H9 (cell line): ENCODE measurements at regions not wholly inside any gene's neighbourhood (a gene's known extent, or its start where the extent isn't known, plus 50 kb on each side); places are given as distances from the start of the nearest gene placed in this dataset.

Source experiments
- DNase-seq: peaks from one replicate; pipeline ENCODE4 v3.0.0-alpha.2; 2017
- H2AFZ ChIP-seq: one replicate; pipeline ENCODE4 v1.6.1; 2013; ENCODE audit warnings: mild to moderate bottlenecking, low read length, control low read depth, moderate library complexity
- H2AK5ac ChIP-seq: 2 replicates; pipeline ENCODE4 v1.6.1; 2013; ENCODE audit warnings: low read length, control low read depth, mixed read lengths; ENCODE audit not compliant: insufficient read length
- H2BK120ac ChIP-seq: one replicate; pipeline ENCODE4 v1.6.1; 2013; ENCODE audit warnings: low read depth, mild to moderate bottlenecking, low read length, control low read depth, inconsistent platforms; ENCODE audit not compliant: poor library complexity, severe bottlenecking
- H2BK12ac ChIP-seq: 2 replicates; pipeline ENCODE4 v1.6.1; 2013; ENCODE audit warnings: low read length, control low read depth, mixed read lengths, low read depth; ENCODE audit not compliant: insufficient read length
- H2BK15ac ChIP-seq: 2 replicates; pipeline ENCODE4 v1.6.1; 2013; ENCODE audit warnings: low read depth, low read length, control low read depth
- H2BK20ac ChIP-seq: one replicate; pipeline ENCODE4 v1.6.1; 2013; ENCODE audit warnings: low read depth, mild to moderate bottlenecking, low read length, control low read depth, inconsistent platforms; ENCODE audit not compliant: poor library complexity, severe bottlenecking
- H2BK5ac ChIP-seq: 2 replicates; pipeline ENCODE4 v1.6.1; 2013; ENCODE audit warnings: low read length, control low read depth, mixed read lengths; ENCODE audit not compliant: insufficient read length
- H3K14ac ChIP-seq: 2 replicates; pipeline ENCODE4 v1.6.1; 2013; ENCODE audit warnings: low read length, control low read depth; ENCODE audit not compliant: insufficient read depth
- H3K18ac ChIP-seq: 2 replicates; pipeline ENCODE4 v1.6.1; 2013; ENCODE audit warnings: low read depth, mild to moderate bottlenecking, mixed read lengths, low read length, control low read depth; ENCODE audit not compliant: insufficient read length
- H3K23ac ChIP-seq: 2 replicates; pipeline ENCODE4 v1.6.1; 2013; ENCODE audit warnings: low read length, control low read depth, mixed read lengths, low read depth; ENCODE audit not compliant: insufficient read length
- H3K23me2 ChIP-seq: 2 replicates; pipeline ENCODE4 v1.6.1; 2013; ENCODE audit warnings: low read depth, mild to moderate bottlenecking, mixed read lengths, low read length, control low read depth; ENCODE audit not compliant: insufficient read length, poor library complexity, severe bottlenecking
- H3K27ac ChIP-seq: 2 replicates; pipeline ENCODE4 v1.5.1; 2013; ENCODE audit warnings: low read length, control low read depth, mixed read lengths, low read depth; ENCODE audit not compliant: insufficient read length
- H3K27me3 ChIP-seq: 2 replicates; pipeline ENCODE4 v1.6.1; 2013; ENCODE audit warnings: low read length, control low read depth, inconsistent platforms; ENCODE audit not compliant: insufficient read depth
- H3K4ac ChIP-seq: 2 replicates; pipeline ENCODE4 v1.6.1; 2013; ENCODE audit warnings: low read depth, mild to moderate bottlenecking, control low read depth, inconsistent platforms, low read length, moderate library complexity
- H3K4me1 ChIP-seq: 2 replicates; pipeline ENCODE4 v1.6.1; 2013; ENCODE audit warnings: low read length, control low read depth, inconsistent platforms; ENCODE audit not compliant: insufficient read depth
- H3K4me2 ChIP-seq: 2 replicates; pipeline ENCODE4 v1.6.1; 2013; ENCODE audit warnings: low read length, control low read depth, mixed read lengths; ENCODE audit not compliant: insufficient read length, insufficient read depth
- H3K56ac ChIP-seq: 2 replicates; pipeline ENCODE4 v1.6.1; 2013; ENCODE audit warnings: low read depth, mild to moderate bottlenecking, mixed read lengths, low read length, control low read depth; ENCODE audit not compliant: insufficient read length
- H3K79me1 ChIP-seq: 2 replicates; pipeline ENCODE4 v1.6.1; 2013; ENCODE audit warnings: low read depth, mild to moderate bottlenecking, moderate library complexity, low read length, control low read depth, inconsistent platforms; ENCODE audit not compliant: insufficient read depth, poor library complexity, severe bottlenecking
- H3K79me2 ChIP-seq: 2 replicates; pipeline ENCODE4 v1.6.1; 2013; ENCODE audit warnings: low read length, control low read depth, inconsistent platforms; ENCODE audit not compliant: insufficient read depth
- H3K9ac ChIP-seq: 2 replicates; pipeline ENCODE4 v1.6.1; 2013; ENCODE audit warnings: low read length, control low read depth, mixed read lengths; ENCODE audit not compliant: insufficient read length; ENCODE audit errors: extremely low read depth
- H3K9me3 ChIP-seq: one replicate; pipeline ENCODE4 v1.6.1; 2013; ENCODE audit warnings: low read depth, low read length, inconsistent platforms; ENCODE audit not compliant: control insufficient read depth
- H3T11ph ChIP-seq: one replicate; pipeline ENCODE4 v1.6.1; 2013; ENCODE audit warnings: mild to moderate bottlenecking, low read length, control low read depth, inconsistent platforms
- H4K20me1 ChIP-seq: one replicate; pipeline ENCODE4 v1.6.1; 2013; ENCODE audit not compliant: control insufficient read depth, insufficient read length, insufficient read depth
- H4K5ac ChIP-seq: 2 replicates; pipeline ENCODE4 v1.6.1; 2013; ENCODE audit warnings: low read depth, mild to moderate bottlenecking, mixed read lengths, low read length, control low read depth; ENCODE audit not compliant: insufficient read length
- H4K8ac ChIP-seq: replicated peaks from 2 replicates; pipeline ENCODE4 v1.6.1; 2013; ENCODE audit warnings: low read length, control low read depth, mixed read lengths, low read depth; ENCODE audit not compliant: insufficient read length
- H4K91ac ChIP-seq: 2 replicates; pipeline ENCODE4 v1.6.1; 2013; ENCODE audit warnings: low read depth, mild to moderate bottlenecking, moderate library complexity, mixed read lengths, low read length, control low read depth; ENCODE audit not compliant: insufficient read length
- H3K27ac Mint-ChIP-seq, 3 experiments: 2 replicates in 2 of 3; 3 replicates in 1 of 3; pipeline ENCODE4 v1.8.0; 2020 to 2021; ENCODE audit warnings: mixed read lengths in 3 of 3, mild to moderate bottlenecking in 1 of 3, moderate library complexity in 1 of 3
- H3K27me3 Mint-ChIP-seq: 2 replicates; pipeline ENCODE4 v1.8.0; 2021; ENCODE audit warnings: low read depth, mild to moderate bottlenecking, moderate library complexity, mixed read lengths
- H3K36me3 Mint-ChIP-seq, 3 experiments: 2 replicates in 2 of 3; 3 replicates in 1 of 3; pipeline ENCODE4 v1.8.0; 2020 to 2021; ENCODE audit warnings: low read depth in 3 of 3, mixed read lengths in 3 of 3; ENCODE audit not compliant: insufficient read depth in 1 of 3
- H3K4me1 Mint-ChIP-seq, 2 experiments: 2 replicates each; pipeline ENCODE4 v1.8.0; 2020; ENCODE audit warnings: mixed read lengths in 2 of 2
- H3K4me3 Mint-ChIP-seq, 2 experiments: 2 replicates in 1 of 2; 3 replicates in 1 of 2; pipeline ENCODE4 v1.8.0; 2020 to 2021; ENCODE audit warnings: mild to moderate bottlenecking in 2 of 2, mixed read lengths in 2 of 2, moderate library complexity in 1 of 2
- H3K9me3 Mint-ChIP-seq, 2 experiments: 2 replicates in 1 of 2; 3 replicates in 1 of 2; pipeline ENCODE4 v1.8.0; 2020; ENCODE audit warnings: mild to moderate bottlenecking in 2 of 2, mixed read lengths in 2 of 2, moderate library complexity in 1 of 2
- CTCF ChIP-seq: fragments of 200-600 bp; sonication (generic); conservative IDR thresholded peaks from 3 replicates; pipeline ENCODE4 v1.8.0; 2021; ENCODE audit warnings: antibody characterized with exemption, mild to moderate bottlenecking

DNA sequence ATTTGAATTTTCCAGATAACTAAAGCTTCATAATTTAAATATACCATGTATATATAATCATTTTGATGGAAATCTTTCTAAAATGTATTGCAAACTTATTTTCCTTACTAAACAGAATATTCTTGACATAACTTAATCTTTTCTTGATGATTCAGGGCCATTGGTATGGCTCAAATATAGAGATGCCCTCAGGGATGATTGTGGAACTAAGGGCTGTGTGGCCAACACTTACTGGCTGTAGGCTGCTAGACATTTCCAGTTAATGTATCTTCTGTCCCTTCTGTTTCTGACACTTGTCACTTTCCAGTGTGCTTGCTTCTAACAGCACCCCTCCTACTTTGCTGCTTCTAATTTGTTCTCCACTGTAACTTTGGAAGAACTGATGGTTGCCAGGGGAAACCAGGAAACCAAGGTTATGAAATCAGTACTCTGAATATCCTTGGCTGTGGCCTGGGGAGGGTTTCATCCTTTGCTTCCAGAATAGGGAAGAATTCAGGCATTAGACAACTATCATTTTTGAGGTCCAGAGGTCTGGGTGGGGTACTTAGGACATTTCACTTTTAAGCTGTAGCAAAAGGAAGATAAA, 697.2 kb downstream of the ETS1 start:
- Histone ChIP-seq H3K9me3 (peaks cover 5% of the 10 kb centered on the region), H3K18ac (no peak overlapping the region), H2BK5ac (no peak overlapping the region), H2BK15ac (no peak overlapping the region), H3K23me2 (no peaks in the 10 kb centered on the region), H3K9ac (no peak overlapping the region), H4K20me1 (no peaks in the 10 kb centered on the region), H3T11ph (no peak overlapping the region), H3K23ac (no peak overlapping the region), H3K4me2 (no peak overlapping the region), H3K4me1 (no peaks in the 10 kb centered on the region), H3K79me1 (no peaks in the 10 kb centered on the region), H2BK120ac (no peak overlapping the region), H3K4ac (no peak overlapping the region), H4K91ac (no peak overlapping the region), H2BK20ac (no peak overlapping the region), H3K27ac (no peak overlapping the region), H3K27me3 (no peaks in the 10 kb centered on the region), H3K56ac (no peak overlapping the region), H3K79me2 (no peaks in the 10 kb centered on the region), H4K5ac (no peak overlapping the region), H2AFZ (no peak overlapping the region), H3K14ac (no peak overlapping the region), H4K8ac (no peak overlapping the region), H2BK12ac (no peak overlapping the region), H2AK5ac (no peak overlapping the region)
- no peak overlapping the region for H3K27ac Mint-ChIP-seq
- H3K36me3 Mint-ChIP-seq, result peaks cover 3 to 9% (median 9%) of the 10 kb centered on the region in 3 experiments; a peak in 5 of 7 replicates
- H3K9me3 Mint-ChIP-seq, result peaks cover 10 to 15% of the 10 kb centered on the region in 2 experiments
- no peaks in the 10 kb centered on the region; the same call in 1 of the 2 replicates for H3K27me3 Mint-ChIP-seq
- DNase-seq, result no peak
- H3K4me1 Mint-ChIP-seq, result peaks cover 14% of the 10 kb centered on the region in 2 experiments
- TF ChIP-seq CTCF, result no peak
- H3K4me3 Mint-ChIP-seq, result no peak overlapping the region
